ENCODE measurements at regions not wholly inside any gene's neighbourhood (a gene's known extent, or its start where the extent isn't known, plus 50 kb on each side); places are given as distances from the start of the nearest gene placed in this dataset.

DNA sequence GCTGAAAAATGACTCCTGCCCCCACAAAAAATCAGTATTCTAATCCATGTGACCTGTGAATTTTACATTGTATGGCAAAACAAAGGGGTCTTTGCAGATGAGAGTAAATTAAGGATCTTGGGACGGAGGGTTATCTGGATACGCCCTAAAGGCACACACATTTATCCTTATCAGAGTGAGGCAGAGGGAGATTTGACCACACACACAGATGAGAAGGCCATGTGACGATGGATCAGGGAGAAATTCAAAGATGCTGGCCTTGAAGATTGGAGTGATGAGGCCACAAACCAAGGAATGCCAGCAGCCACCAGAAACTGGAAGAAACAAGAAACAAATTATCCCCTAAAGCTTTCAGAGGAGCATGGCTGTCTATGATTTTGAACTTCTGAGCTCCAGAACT, 288.5 kb downstream of the XXYLT1 start:
- in situ Hi-C loops (cut with HindIII; ENCODE audit: low pct_unique_long_range_greater_than_20kb, low sequenced_read_pairs) (no loop called here), intact Hi-C loops (cut with micrococcal nuclease; ENCODE audit: unreplicated experiment) (no loop called here)
- ChIA-PET POLR2A (no interaction called here), CTCF (no interaction called here)
- no peaks in the 10 kb centered on the region for H3K4me1 ChIP-seq (ENCODE audit: control insufficient read depth, insufficient read depth, low read length)
- no peak overlapping the region for H3K4me3 ChIP-seq (ENCODE audit: low read depth in 2 of 2, low read length in 2 of 2)
- H3K27ac ChIP-seq (ENCODE audit: low read length), result no peak overlapping the region
- ATAC-seq, result no peak
- H3K36me3 ChIP-seq (ENCODE audit: control insufficient read depth, insufficient read depth, low read length), result no peaks in the 10 kb centered on the region
- no peaks in the 10 kb centered on the region for H3K27me3 ChIP-seq (ENCODE audit: control insufficient read depth, insufficient read depth, low read length)
- H3K9me3 ChIP-seq (ENCODE audit: control insufficient read depth, insufficient read depth, low read depth, low read length), result no peaks in the 10 kb centered on the region
- BruUV-seq (replicated peaks), result no TSS peak
- DNase-seq (ENCODE audit: low read depth, low spot score), result no peak
- TF ChIP-seq SIN3A (IDR thresholded peaks at IDR 0.05; ENCODE audit: borderline replicate concordance, insufficient read depth, low read depth, low read length), result no peak
- TF ChIP-seq REST (IDR thresholded peaks at IDR 0.05; ENCODE audit: insufficient read depth in 1 of 2, low read depth in 2 of 2, low read length in 1 of 2), result no peak
- TF ChIP-seq POLR2AphosphoS5 (IDR thresholded peaks at IDR 0.05; ENCODE audit: low read depth, low read length), result no peak
- TF ChIP-seq TCF7L2 (IDR thresholded peaks at IDR 0.05; ENCODE audit: low read depth, low read length), result no peak
- TF ChIP-seq CTCF (IDR thresholded peaks at IDR 0.05), result no peak

- H3K27me3 ChIP-seq (ENCODE audit: control insufficient read depth, insufficient read depth, low read length), result no peaks in the 10 kb centered on the region
- intact Hi-C loops (cut with micrococcal nuclease; ENCODE audit: unreplicated experiment), result no loop called here
- H3K9me3 ChIP-seq (ENCODE audit: control insufficient read depth, insufficient read depth, low read depth, low read length), result no peaks in the 10 kb centered on the region
- ChIA-PET CTCF (interaction anchor here (0.6 kb wide), 1 partner anchor 125 kb away, joined by 3 read pairs; no protein-coding TSS in a partner anchor), POLR2A (interaction anchor here (0.6 kb wide), 1 partner anchor 60 kb away, joined by 4 read pairs; no protein-coding TSS in a partner anchor)
- no peaks in the 10 kb centered on the region for H3K4me1 ChIP-seq (ENCODE audit: control insufficient read depth, insufficient read depth, low read length)
- TF ChIP-seq CTCF (IDR thresholded peaks at IDR 0.05) (no peak), POLR2AphosphoS5 (IDR thresholded peaks at IDR 0.05; ENCODE audit: low read depth, low read length) (no peak), REST (IDR thresholded peaks at IDR 0.05; ENCODE audit: insufficient read depth in 1 of 2, low read depth in 2 of 2, low read length in 1 of 2) (no peak), TCF7L2 (IDR thresholded peaks at IDR 0.05; ENCODE audit: low read depth, low read length) (no peak), SIN3A (IDR thresholded peaks at IDR 0.05; ENCODE audit: borderline replicate concordance, insufficient read depth, low read depth, low read length) (no peak)
- BruUV-seq (replicated peaks), result no TSS peak
- no peak overlapping the region for H3K4me3 ChIP-seq (ENCODE audit: low read depth in 2 of 2, low read length in 2 of 2)
- in situ Hi-C loops (cut with HindIII; ENCODE audit: low pct_unique_long_range_greater_than_20kb, low sequenced_read_pairs), result no loop called here
- no peak for ATAC-seq
- no peak overlapping the region for H3K27ac ChIP-seq (ENCODE audit: low read length)
- no peaks in the 10 kb centered on the region for H3K36me3 ChIP-seq (ENCODE audit: control insufficient read depth, insufficient read depth, low read length)
- DNase-seq (ENCODE audit: low read depth, low spot score), result no peak
Observed at GRCh38 chr3:194983121-194983520, 287.8 kb downstream of the XXYLT1 start.

Measured in Panc1 (cell line).